ENCODE measurements at regions not wholly inside any gene's neighbourhood (a gene's known extent, or its start where the extent isn't known, plus 50 kb on each side); places are given as distances from the start of the nearest gene placed in this dataset.

DNA sequence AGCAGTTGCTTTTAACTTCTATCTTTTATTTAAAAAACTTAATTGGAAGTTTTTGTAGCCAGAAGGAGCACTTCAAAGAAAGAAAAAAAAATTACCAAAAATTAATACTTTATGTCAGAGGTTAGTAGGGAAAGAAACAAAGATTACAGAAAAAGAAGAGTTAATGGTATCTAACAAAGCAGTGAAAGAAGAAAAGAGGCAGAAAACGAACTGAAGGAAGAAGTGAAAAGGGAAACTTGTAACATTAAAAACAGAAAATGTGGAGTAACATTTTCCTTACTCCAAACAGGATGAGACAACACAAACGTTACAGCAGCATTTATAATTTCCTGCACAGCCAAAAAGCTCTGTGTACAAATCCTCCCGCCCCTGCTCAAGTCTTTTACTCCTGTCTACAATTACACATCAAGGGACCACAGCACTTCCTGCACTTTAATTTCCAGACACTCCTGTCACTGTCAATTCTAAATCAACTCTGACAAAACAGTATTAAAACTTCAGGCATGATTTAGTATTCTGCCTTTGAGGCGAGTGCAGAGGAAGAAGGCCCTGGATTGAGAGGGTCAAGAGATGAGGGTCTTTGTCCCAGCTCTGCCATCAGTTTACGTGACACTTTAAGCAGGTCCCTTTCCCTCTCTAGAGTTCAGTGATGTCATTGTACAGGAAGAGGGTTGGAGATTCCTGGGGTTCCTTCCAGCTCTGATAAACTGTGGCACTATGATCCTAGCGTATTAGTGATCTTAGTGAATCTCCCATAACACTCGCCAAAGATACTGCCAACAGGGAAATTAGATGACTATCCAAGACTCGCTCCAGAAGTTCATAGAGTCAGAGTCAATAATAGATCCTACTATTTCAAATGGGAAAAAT lies 53.2 kb upstream of the LSM14A start:
- no peak for DNase-seq (ENCODE audit: low spot score)

GRCh38 chr19:34120141-34120540 lies 52.2 kb upstream of the LSM14A start:
- no peak for DNase-seq (ENCODE audit: low spot score)

DNA sequence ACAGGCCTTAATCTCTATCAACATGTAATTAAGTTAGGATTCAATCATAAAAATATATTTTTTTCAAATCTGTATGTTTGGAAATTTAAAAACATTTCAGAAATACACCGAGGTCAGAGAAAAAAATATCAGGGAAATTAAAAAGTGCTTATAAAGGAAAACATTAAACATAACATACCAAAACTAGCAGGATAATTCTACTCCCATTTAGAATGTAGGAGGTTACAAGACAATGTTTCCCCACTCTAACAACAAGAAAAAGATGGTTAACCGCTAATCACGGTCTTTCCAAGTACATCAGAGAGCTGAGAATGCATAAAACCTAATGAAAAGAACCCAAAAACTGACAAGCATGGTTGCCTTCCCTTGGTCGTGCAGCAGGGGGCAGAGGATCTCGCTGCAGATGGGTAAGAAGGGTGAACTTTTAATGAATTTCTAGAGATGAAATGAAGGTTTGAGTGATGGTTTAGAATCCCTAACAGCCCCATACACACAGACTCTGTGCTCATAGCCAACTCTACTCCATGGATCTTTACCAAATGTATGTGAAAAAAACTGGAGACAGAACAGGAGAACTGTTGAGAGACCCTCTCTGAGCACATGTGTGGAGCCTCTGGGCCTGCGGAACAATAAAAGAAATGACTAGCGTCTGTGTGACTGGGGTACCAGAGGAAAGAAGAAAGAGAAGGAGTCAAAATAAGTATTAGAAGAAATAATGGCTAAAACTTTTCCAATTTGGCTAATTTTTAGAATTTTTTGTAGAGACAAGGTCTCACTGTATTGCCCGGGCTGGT lies 51.3 kb upstream of the LSM14A start:
- peak; percentile 56 for DNase-seq (ENCODE audit: low spot score)
